B cell (primary cell): ENCODE measurements at regions not wholly inside any gene's neighbourhood (a gene's known extent, or its start where the extent isn't known, plus 50 kb on each side); places are given as distances from the start of the nearest gene placed in this dataset.

Experiments used
- ATAC-seq: fragments of 200-7000 bp; cut with Tn5 transposase; one replicate; pipeline ENCODE4 v1.10.0; 2021; ENCODE audit warnings: low read depth, mild to moderate bottlenecking, moderate number of reproducible peaks, moderate library complexity
- CTCF ChIA-PET: fragments of 350-600 bp; sonication (Branson Sonifier 250); formaldehyde crosslinking; loops from one replicate; lab custom pipeline; 2021; ENCODE audit warnings: antibody characterized with exemption, inconsistent platforms; lab: Charles Lee
- POLR2A ChIA-PET: fragments of 350-600 bp; sonication (Branson Sonifier 250); formaldehyde crosslinking; loops from one replicate; lab custom pipeline; 2021; ENCODE audit warnings: antibody characterized with exemption; lab: Charles Lee
- DNase-seq: peaks from one replicate; pipeline ENCODE4 v3.0.0; 2013
- H2AFZ ChIP-seq: 2 replicates; pipeline ENCODE4 v1.6.1; 2012; ENCODE audit warnings: mild to moderate bottlenecking, low read depth, low read length; ENCODE audit not compliant: insufficient read depth, poor library complexity, severe bottlenecking
- H3K27ac ChIP-seq, 2 donors: 1 replicate in 1 of 2; 2 replicates in 1 of 2; pipeline ENCODE4 v1.5.1; 2012 to 2013; ENCODE audit warnings: low read length in 2 of 2, mild to moderate bottlenecking in 2 of 2, moderate library complexity in 1 of 2
- H3K27me3 ChIP-seq, 4 experiments: fragments of 200-600 bp in 1 of 4; sonication (generic) in 1 of 4; replicated peaks in 1 of 4; 1 replicate in 2 of 4; 2 replicates in 2 of 4; pipeline versions ENCODE4 v1.6.1 to v1.7.0; 2013 to 2016; ENCODE audit warnings: low read length in 3 of 4, mild to moderate bottlenecking in 2 of 4, mixed read lengths in 1 of 4, moderate library complexity in 1 of 4; ENCODE audit not compliant: insufficient read depth in 4 of 4, control insufficient read depth in 3 of 4; ENCODE audit errors: control extremely low read depth in 1 of 4
- H3K36me3 ChIP-seq, 2 experiments: replicated peaks in 1 of 2; 1 replicate in 1 of 2; 2 replicates in 1 of 2; pipeline versions ENCODE4 v1.6.1 to v1.7.1; 2013; ENCODE audit warnings: low read length in 1 of 2; ENCODE audit not compliant: insufficient read depth in 2 of 2, control insufficient read depth in 1 of 2; ENCODE audit errors: control extremely low read depth in 1 of 2, extremely low read depth in 1 of 2
- H3K4me1 ChIP-seq, 2 donors: fragments of 200-600 bp in 1 of 2; sonication (generic) in 1 of 2; 1 replicate in 1 of 2; 2 replicates in 1 of 2; pipeline versions ENCODE4 v1.5.1 to v1.6.1; 2013 to 2017; ENCODE audit warnings: low read length in 2 of 2; ENCODE audit not compliant: control insufficient read depth in 2 of 2, insufficient read depth in 2 of 2
- H3K4me2 ChIP-seq: replicated peaks from 2 replicates; pipeline ENCODE3; 2012; ENCODE audit warnings: mild to moderate bottlenecking, low read depth, low read length; ENCODE audit not compliant: poor library complexity, severe bottlenecking
- H3K4me3 ChIP-seq, 5 experiments: fragments of 200-600 bp in 1 of 5; sonication (generic) in 1 of 5; 1 replicate in 3 of 5; 2 replicates in 2 of 5; pipeline versions ENCODE4 v1.5.1 to v1.7.0; 2011 to 2016; ENCODE audit warnings: low read length in 4 of 5, mild to moderate bottlenecking in 4 of 5, low read depth in 2 of 5, control low read depth in 1 of 5, moderate library complexity in 1 of 5; ENCODE audit not compliant: insufficient read depth in 1 of 5; ENCODE audit errors: control extremely low read depth in 1 of 5, extremely low read depth in 1 of 5
- H3K79me2 ChIP-seq: fragments of 200-600 bp; sonication (generic); one replicate; pipeline ENCODE4 v1.6.0; 2016; ENCODE audit warnings: low read length; ENCODE audit not compliant: control insufficient read depth, insufficient read depth
- H3K9ac ChIP-seq: fragments of 200-600 bp; sonication (generic); 2 replicates; pipeline ENCODE4 v1.6.1; 2017; ENCODE audit warnings: mild to moderate bottlenecking, low read length, moderate library complexity
- H3K9me3 ChIP-seq, 3 donors: one replicate each; pipeline versions ENCODE4 v1.6.1 to v1.7.1; 2013; ENCODE audit warnings: low read length in 2 of 3; ENCODE audit not compliant: control insufficient read depth in 2 of 3, insufficient read depth in 1 of 3; ENCODE audit errors: control extremely low read depth in 1 of 3
- H4K20me1 ChIP-seq: 2 replicates; pipeline ENCODE4 v1.6.0; 2012; ENCODE audit warnings: mild to moderate bottlenecking, low read length; ENCODE audit not compliant: insufficient read depth, control insufficient read depth, poor library complexity, severe bottlenecking
- H3K27ac Mint-ChIP-seq: one replicate; pipeline ENCODE4 v1.8.0; 2021; ENCODE audit warnings: mixed read lengths
- H3K27me3 Mint-ChIP-seq: one replicate; pipeline ENCODE4 v1.8.0; 2021; ENCODE audit warnings: mixed read lengths
- H3K4me1 Mint-ChIP-seq: one replicate; pipeline ENCODE4 v1.8.0; 2021; ENCODE audit warnings: mixed read lengths
- H3K4me3 Mint-ChIP-seq: one replicate; pipeline ENCODE4 v1.8.0; 2021; ENCODE audit warnings: mixed read lengths
- H3K9me3 Mint-ChIP-seq: one replicate; pipeline ENCODE4 v1.8.0; 2022; ENCODE audit warnings: mixed read lengths; ENCODE audit not compliant: insufficient read depth
- EZH2 ChIP-seq: IDR thresholded peaks from 2 replicates; pipeline ENCODE4 v1.6.1; 2012; ENCODE audit warnings: borderline replicate concordance, low read depth, mild to moderate bottlenecking, moderate library complexity, low read length; ENCODE audit not compliant: insufficient read depth, poor library complexity, severe bottlenecking
- WGBS: methylation state at CpG from one replicate; pipeline ENCODE4 v1.1.5; 2013; ENCODE audit warnings: missing lambda C conversion rate; ENCODE audit not compliant: insufficient coverage; 5-methylcytosine and 5-hydroxymethylcytosine counted together
- intact Hi-C: fragments of 100-400 bp; cut with micrococcal nuclease; formaldehyde crosslinking; loops from one replicate; pipeline ENCODE4 v1.10.0; 2022
- TF ChIP-seq, protein P1 (sequence below): fragments of 200-600 bp; IDR thresholded peaks from one replicate; pipeline ENCODE4 v1.8.0; 2022; ENCODE audit warnings: antibody characterized with exemption, mild to moderate bottlenecking

DNA sequence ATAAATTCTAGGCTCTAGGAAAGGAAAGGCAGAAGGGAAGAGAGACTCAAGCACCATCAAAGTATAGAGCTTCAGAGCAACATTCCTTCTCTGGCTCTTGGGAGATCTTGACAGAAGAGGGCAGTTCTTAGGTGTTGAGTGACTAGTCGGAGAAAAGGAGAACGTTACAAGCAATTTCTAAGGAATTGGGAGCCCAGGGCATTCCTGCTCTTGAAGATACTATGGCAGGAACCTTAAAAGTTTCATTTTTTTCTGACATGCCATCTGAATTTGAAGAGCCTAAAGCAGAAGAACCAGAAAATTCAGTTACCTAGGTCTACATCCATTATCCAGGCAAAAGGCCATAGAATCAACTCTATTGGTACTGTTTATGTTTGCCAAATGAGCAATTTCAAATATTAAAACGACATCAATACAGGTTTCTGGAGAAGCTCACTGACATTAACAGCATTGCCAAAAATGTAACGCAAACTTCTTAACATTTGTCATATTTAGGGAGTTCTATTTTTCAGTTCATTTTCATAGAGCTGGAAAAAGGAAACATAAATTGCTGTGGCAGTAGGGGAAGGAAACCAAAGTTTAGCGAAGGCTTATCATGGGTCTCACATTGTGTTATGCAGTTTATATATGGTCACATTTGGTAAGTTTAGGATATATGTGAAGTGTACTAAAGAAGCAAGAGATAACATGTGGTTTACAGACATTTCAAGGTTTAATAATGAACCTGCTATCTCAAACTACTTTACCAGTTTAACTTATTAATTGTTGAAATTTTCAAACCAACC, 210.1 kb upstream of the NRIP1 start:
- CTCF ChIA-PET, result no interaction called here

DNA sequence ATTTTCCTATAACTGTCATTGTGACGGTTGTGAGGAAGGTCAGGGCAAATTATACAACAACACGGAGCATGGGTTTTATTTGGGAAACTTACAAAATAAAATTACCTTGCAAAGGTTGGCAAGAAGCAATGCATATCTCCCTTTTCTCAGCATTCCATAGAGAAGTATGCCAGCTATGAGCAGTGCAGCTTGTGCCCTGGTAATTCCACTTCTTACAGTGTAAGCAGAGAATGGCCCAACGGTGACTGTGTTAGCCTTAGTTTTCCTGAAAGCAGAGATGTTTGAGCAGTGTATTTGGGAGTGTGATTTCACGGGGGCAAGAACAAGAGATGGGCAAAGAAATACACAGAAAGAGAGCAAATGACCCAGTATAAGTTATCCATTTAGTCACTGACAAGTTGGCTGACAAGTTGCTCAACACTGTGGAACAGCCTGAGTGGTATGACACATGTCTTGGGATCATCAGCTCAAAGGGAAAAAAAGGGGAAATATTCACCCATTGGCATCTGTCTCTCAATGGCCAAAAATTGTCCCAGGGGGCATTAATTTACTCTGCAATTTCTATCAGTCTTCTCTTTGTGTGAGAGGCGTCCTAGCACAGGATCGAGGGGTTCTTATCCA, 210.9 kb upstream of the NRIP1 start:
- Histone ChIP-seq H3K4me1 (no peaks in the 10 kb centered on the region), H3K4me2 (no peak overlapping the region), H3K27ac (no peak overlapping the region), H3K79me2 (no peaks in the 10 kb centered on the region), H4K20me1 (no peaks in the 10 kb centered on the region), H2AFZ (no peak overlapping the region), H3K27me3 (no peaks in the 10 kb centered on the region), H3K36me3 (no peaks in the 10 kb centered on the region), H3K9me3 (no peaks in the 10 kb centered on the region), H3K9ac (no peak overlapping the region), H3K4me3 (no peak overlapping the region)
- intact Hi-C loops, result no loop called here
- Mint-ChIP-seq H3K27me3 (no peaks in the 10 kb centered on the region), H3K27ac (no peak overlapping the region), H3K4me3 (no peak overlapping the region), H3K4me1 (no peaks in the 10 kb centered on the region), H3K9me3 (no peaks in the 10 kb centered on the region)
- 69% methylated on average over 2 of the region's 6 CpGs for WGBS
- TF ChIP-seq, protein P1, sequence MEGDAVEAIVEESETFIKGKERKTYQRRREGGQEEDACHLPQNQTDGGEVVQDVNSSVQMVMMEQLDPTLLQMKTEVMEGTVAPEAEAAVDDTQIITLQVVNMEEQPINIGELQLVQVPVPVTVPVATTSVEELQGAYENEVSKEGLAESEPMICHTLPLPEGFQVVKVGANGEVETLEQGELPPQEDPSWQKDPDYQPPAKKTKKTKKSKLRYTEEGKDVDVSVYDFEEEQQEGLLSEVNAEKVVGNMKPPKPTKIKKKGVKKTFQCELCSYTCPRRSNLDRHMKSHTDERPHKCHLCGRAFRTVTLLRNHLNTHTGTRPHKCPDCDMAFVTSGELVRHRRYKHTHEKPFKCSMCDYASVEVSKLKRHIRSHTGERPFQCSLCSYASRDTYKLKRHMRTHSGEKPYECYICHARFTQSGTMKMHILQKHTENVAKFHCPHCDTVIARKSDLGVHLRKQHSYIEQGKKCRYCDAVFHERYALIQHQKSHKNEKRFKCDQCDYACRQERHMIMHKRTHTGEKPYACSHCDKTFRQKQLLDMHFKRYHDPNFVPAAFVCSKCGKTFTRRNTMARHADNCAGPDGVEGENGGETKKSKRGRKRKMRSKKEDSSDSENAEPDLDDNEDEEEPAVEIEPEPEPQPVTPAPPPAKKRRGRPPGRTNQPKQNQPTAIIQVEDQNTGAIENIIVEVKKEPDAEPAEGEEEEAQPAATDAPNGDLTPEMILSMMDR, result no peak
- no peak for TF ChIP-seq EZH2
- CTCF ChIA-PET, result no interaction called here
- no peak for ATAC-seq
- POLR2A ChIA-PET, result no interaction called here
- no peak for DNase-seq

More for the DNA sequence above, 210.1 kb upstream of the NRIP1 start:
- H3K9me3 ChIP-seq, result no peaks in the 10 kb centered on the region
- no peak for ATAC-seq
- WGBS, result 63% methylated on average over 3 of the region's 5 CpGs
- Mint-ChIP-seq H3K4me1 (no peaks in the 10 kb centered on the region), H3K4me3 (no peak overlapping the region), H3K27ac (no peak overlapping the region), H3K27me3 (no peaks in the 10 kb centered on the region), H3K9me3 (no peaks in the 10 kb centered on the region)
- POLR2A ChIA-PET, result no interaction called here
- no peak overlapping the region for H3K4me2 ChIP-seq
- H3K9ac ChIP-seq, result no peak overlapping the region
- no peak for DNase-seq
- intact Hi-C loops, result no loop called here
- TF ChIP-seq EZH2, result no peak
- TF ChIP-seq, protein P1, result no peak
- no peaks in the 10 kb centered on the region for H4K20me1 ChIP-seq
- H3K27me3 ChIP-seq, result no peaks in the 10 kb centered on the region
- no peaks in the 10 kb centered on the region for H3K4me1 ChIP-seq
- H3K36me3 ChIP-seq, result no peaks in the 10 kb centered on the region
- H2AFZ ChIP-seq, result no peak overlapping the region
- no peaks in the 10 kb centered on the region for H3K79me2 ChIP-seq
- H3K4me3 ChIP-seq, result no peak overlapping the region
- no peak overlapping the region for H3K27ac ChIP-seq
